ENCODE measurements at regions not wholly inside any gene's neighbourhood (a gene's known extent, or its start where the extent isn't known, plus 50 kb on each side); places are given as distances from the start of the nearest gene placed in this dataset.

DNA sequence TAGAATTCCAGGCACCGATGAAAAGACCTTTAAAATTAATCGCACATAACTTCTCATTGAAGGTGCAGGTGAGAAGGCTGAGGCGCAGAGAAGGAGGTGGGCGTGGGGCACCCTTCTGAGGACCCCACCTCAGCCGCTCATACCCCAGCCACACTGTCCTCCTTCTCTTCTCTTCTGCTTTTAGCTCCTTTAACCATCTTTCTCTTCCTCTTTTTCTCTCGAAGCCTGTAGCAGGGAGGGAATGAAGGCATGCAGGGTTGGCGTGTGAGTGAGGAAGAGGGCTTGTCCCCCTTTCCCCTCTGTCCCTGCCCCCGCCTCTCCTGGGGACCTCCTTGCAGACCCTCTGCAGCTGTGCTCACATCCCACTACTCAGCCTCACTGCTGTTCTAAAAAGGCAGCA lies 57.8 kb upstream of the CACNA1E start:
- TF ChIP-seq, protein P1, sequence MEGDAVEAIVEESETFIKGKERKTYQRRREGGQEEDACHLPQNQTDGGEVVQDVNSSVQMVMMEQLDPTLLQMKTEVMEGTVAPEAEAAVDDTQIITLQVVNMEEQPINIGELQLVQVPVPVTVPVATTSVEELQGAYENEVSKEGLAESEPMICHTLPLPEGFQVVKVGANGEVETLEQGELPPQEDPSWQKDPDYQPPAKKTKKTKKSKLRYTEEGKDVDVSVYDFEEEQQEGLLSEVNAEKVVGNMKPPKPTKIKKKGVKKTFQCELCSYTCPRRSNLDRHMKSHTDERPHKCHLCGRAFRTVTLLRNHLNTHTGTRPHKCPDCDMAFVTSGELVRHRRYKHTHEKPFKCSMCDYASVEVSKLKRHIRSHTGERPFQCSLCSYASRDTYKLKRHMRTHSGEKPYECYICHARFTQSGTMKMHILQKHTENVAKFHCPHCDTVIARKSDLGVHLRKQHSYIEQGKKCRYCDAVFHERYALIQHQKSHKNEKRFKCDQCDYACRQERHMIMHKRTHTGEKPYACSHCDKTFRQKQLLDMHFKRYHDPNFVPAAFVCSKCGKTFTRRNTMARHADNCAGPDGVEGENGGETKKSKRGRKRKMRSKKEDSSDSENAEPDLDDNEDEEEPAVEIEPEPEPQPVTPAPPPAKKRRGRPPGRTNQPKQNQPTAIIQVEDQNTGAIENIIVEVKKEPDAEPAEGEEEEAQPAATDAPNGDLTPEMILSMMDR (optimal IDR thresholded peaks at IDR 0.05 in 1 of 3, IDR thresholded peaks at IDR 0.05 in 1 of 3, conservative IDR thresholded peaks at IDR 0.05 in 1 of 3; ENCODE audit: extremely low read depth in 1 of 3, insufficient read depth in 2 of 3, low read length in 3 of 3), result no peak
- no peak for TF ChIP-seq EZH2 (IDR thresholded peaks at IDR 0.05; ENCODE audit: low read length)
